HEK293T (cell line): ENCODE measurements at regions not wholly inside any gene's neighbourhood (a gene's known extent, or its start where the extent isn't known, plus 50 kb on each side); places are given as distances from the start of the nearest gene placed in this dataset.

Source experiments
- ARNT ChIP-seq: fragments of 450-650 bp; IDR thresholded peaks from 2 replicates; pipeline ENCODE4 v1.6.1; 2017; ENCODE audit warnings: mild to moderate bottlenecking
- BHLHE40 ChIP-seq: fragments of 450-650 bp; IDR thresholded peaks from 2 replicates; pipeline ENCODE4 v1.6.1; 2016; ENCODE audit warnings: mild to moderate bottlenecking, moderate library complexity, borderline replicate concordance
- CTBP1 ChIP-seq: fragments of 450-650 bp; IDR thresholded peaks from 2 replicates; pipeline ENCODE4 v1.6.1; 2016; ENCODE audit warnings: borderline replicate concordance
- ELF4 ChIP-seq: fragments of 450-650 bp; IDR thresholded peaks from 2 replicates; pipeline ENCODE4 v1.6.1; 2017; ENCODE audit warnings: antibody characterized with exemption
- FOXA1 ChIP-seq: fragments of 450-650 bp; IDR thresholded peaks from 2 replicates; pipeline ENCODE4 v1.6.1; 2016; ENCODE audit warnings: mild to moderate bottlenecking
- FOXK2 ChIP-seq: fragments of 450-650 bp; IDR thresholded peaks from 2 replicates; pipeline ENCODE4 v1.6.1; 2016; ENCODE audit warnings: mild to moderate bottlenecking
- FOXM1 ChIP-seq: fragments of 450-650 bp; IDR thresholded peaks from 2 replicates; pipeline ENCODE4 v1.6.1; 2017; ENCODE audit warnings: mild to moderate bottlenecking, borderline replicate concordance
- HDGF ChIP-seq: fragments of 450-650 bp; IDR thresholded peaks from 2 replicates; pipeline ENCODE4 v1.6.1; 2017; ENCODE audit warnings: antibody characterized with exemption, borderline replicate concordance
- L3MBTL2 ChIP-seq: fragments of 450-650 bp; conservative IDR thresholded peaks from 2 replicates; pipeline ENCODE4 v1.6.1; 2016; ENCODE audit warnings: mild to moderate bottlenecking
- LEF1 ChIP-seq: fragments of 450-650 bp; IDR thresholded peaks from 2 replicates; pipeline ENCODE4 v1.6.1; 2017; ENCODE audit warnings: mild to moderate bottlenecking, borderline replicate concordance
- NFRKB ChIP-seq: fragments of 450-650 bp; IDR thresholded peaks from 2 replicates; pipeline ENCODE4 v1.6.1; 2016; ENCODE audit warnings: mild to moderate bottlenecking, moderate library complexity
- PKNOX1 ChIP-seq: fragments of 450-650 bp; IDR thresholded peaks from 2 replicates; pipeline ENCODE4 v1.6.1; 2016
- SP1 ChIP-seq: fragments of 450-650 bp; IDR thresholded peaks from 2 replicates; pipeline ENCODE4 v1.6.1; 2017
- SUZ12 ChIP-seq: fragments of 450-650 bp; IDR thresholded peaks from 2 replicates; pipeline ENCODE4 v1.6.1; 2016; ENCODE audit warnings: mild to moderate bottlenecking

- TF ChIP-seq HDGF (no peak), SUZ12 (no peak), PKNOX1 (no peak), FOXM1 (no peak), SP1 (no peak), BHLHE40 (no peak), FOXA1 (no peak), FOXK2 (no peak), LEF1 (no peak), NFRKB (no peak), ELF4 (no peak), ARNT (no peak), L3MBTL2 (no peak), CTBP1 (no peak)
These were observed 163.6 kb upstream of the RBMS1 start for GRCh38 chr2:160657196-160657595.
